ENCODE measurements at regions not wholly inside any gene's neighbourhood (a gene's known extent, or its start where the extent isn't known, plus 50 kb on each side); places are given as distances from the start of the nearest gene placed in this dataset.

- no peaks in the 10 kb centered on the region for H3K27me3 ChIP-seq (ENCODE audit: low read length)
- H2AFZ ChIP-seq (ENCODE audit: low read length) = no peak overlapping the region
- no peaks in the 10 kb centered on the region; the same call in 1 of the 2 replicates for H3K9me3 ChIP-seq (ENCODE audit: low read length)
- no peak overlapping the region for H3K4me3 ChIP-seq (ENCODE audit: low read length)
- H3K4me2 ChIP-seq (ENCODE audit: low read depth, low read length, poor library complexity, severe bottlenecking) = no peak overlapping the region
- no peaks in the 10 kb centered on the region for H3K36me3 ChIP-seq (ENCODE audit: insufficient read depth, low read length)
- H4K20me1 ChIP-seq (ENCODE audit: insufficient read depth, low read depth, low read length) = no peaks in the 10 kb centered on the region
- no peaks in the 10 kb centered on the region for H3K79me2 ChIP-seq (ENCODE audit: low read length)
- H3K4me1 ChIP-seq (ENCODE audit: low read length) = no peaks in the 10 kb centered on the region
- DNase-seq = no peak
- H3K27ac ChIP-seq (ENCODE audit: low read length) = no peak overlapping the region
- H3K9ac ChIP-seq (ENCODE audit: low read length) = no peak overlapping the region
- H3K9me2 ChIP-seq (replicated peaks; ENCODE audit: insufficient read depth, low read length) = no peaks in the 10 kb centered on the region; the same call in 1 of the 2 replicates
Measured at GRCh38 chr3:144624656-144625055, 653.0 kb downstream of the DIPK2A start.

DNA sequence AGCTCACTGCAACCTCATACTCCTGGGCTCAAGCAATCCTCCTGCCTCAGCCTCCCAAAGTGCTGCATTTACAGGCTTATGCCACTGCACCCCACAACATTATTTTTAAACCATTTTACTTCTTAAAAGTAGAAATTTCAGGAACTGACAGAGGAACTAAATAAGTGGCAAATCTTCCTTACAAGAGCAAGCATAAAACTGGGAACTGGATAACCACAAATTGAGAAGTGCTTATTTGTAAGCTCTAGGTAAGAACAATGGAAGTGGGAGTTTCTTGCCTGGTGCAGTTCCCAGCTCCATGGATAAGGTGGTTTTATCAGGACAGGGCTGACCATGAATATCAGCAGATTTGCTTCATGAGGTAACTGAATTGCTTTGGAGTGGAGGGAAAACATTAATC lies 655.2 kb downstream of the DIPK2A start:
- no peaks in the 10 kb centered on the region for H3K36me3 ChIP-seq (ENCODE audit: insufficient read depth, low read length)
- H3K27ac ChIP-seq (ENCODE audit: low read length) = no peak overlapping the region
- no peak overlapping the region for H2AFZ ChIP-seq (ENCODE audit: low read length)
- no peaks in the 10 kb centered on the region for H3K4me1 ChIP-seq (ENCODE audit: low read length)
- H3K9ac ChIP-seq (ENCODE audit: low read length) = no peak overlapping the region
- no peak overlapping the region for H3K4me2 ChIP-seq (ENCODE audit: low read depth, low read length, poor library complexity, severe bottlenecking)
- no peaks in the 10 kb centered on the region for H4K20me1 ChIP-seq (ENCODE audit: insufficient read depth, low read depth, low read length)
- no peak overlapping the region for H3K4me3 ChIP-seq (ENCODE audit: low read length)
- no peak for DNase-seq
- H3K79me2 ChIP-seq (ENCODE audit: low read length) = no peaks in the 10 kb centered on the region
- H3K27me3 ChIP-seq (ENCODE audit: low read length) = no peaks in the 10 kb centered on the region
- H3K9me3 ChIP-seq (ENCODE audit: low read length) = peaks cover 4% of the 10 kb centered on the region
- H3K9me2 ChIP-seq (replicated peaks; ENCODE audit: insufficient read depth, low read length) = no peaks in the 10 kb centered on the region; the same call in 1 of the 2 replicates

DNA sequence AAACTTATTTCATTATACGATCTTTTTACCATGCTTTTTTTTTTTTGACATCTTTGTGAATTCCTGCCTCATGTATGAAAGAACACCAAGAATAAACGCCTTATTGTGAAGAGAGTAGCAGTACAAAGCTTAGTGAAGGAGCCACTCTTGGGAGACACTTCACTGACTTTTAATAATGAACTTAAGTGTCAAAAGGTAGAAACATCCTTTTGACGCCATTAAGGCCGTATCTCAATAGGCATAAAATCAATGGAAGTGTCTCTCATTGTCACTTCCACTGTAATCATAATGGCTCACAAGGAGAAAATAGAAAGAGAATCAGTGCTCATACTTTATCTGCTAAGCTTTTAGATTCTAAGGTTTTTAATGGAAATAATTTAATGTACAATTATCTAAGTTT lies 657.8 kb downstream of the DIPK2A start:
- no peaks in the 10 kb centered on the region; the same call in 1 of the 2 replicates for H3K9me2 ChIP-seq (replicated peaks; ENCODE audit: insufficient read depth, low read length)
- no peaks in the 10 kb centered on the region for H3K4me1 ChIP-seq (ENCODE audit: low read length)
- no peak overlapping the region for H3K9ac ChIP-seq (ENCODE audit: low read length)
- no peak for DNase-seq
- H3K9me3 ChIP-seq (ENCODE audit: low read length) = peaks cover 7% of the 10 kb centered on the region
- H3K27me3 ChIP-seq (ENCODE audit: low read length) = no peaks in the 10 kb centered on the region
- no peak overlapping the region for H3K4me3 ChIP-seq (ENCODE audit: low read length)
- H3K79me2 ChIP-seq (ENCODE audit: low read length) = no peaks in the 10 kb centered on the region
- H4K20me1 ChIP-seq (ENCODE audit: insufficient read depth, low read depth, low read length) = no peaks in the 10 kb centered on the region
- no peak overlapping the region for H2AFZ ChIP-seq (ENCODE audit: low read length)
- H3K36me3 ChIP-seq (ENCODE audit: insufficient read depth, low read length) = no peaks in the 10 kb centered on the region
- H3K27ac ChIP-seq (ENCODE audit: low read length) = no peak overlapping the region
- H3K4me2 ChIP-seq (ENCODE audit: low read depth, low read length, poor library complexity, severe bottlenecking) = no peak overlapping the region

DNA sequence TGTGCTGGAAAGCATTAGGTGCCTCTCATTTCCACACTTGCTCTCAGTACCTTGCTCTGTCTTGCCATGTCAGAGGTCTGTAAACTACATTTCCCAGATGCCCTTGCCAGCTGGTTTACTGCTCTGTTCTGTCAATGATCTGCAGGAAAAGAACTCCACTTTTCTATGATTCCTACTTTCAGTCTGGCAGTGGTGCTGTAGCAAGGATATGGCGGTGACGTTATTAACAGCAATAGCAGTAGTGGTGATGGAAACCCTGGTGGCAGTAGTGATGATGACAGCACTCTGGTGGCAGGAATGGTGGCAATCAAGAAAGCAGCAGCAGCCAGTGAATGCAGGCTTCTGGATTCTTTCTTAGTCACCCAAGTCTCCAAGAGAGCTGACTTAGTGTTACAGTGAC lies 665.2 kb downstream of the DIPK2A start:
- H3K27ac ChIP-seq (ENCODE audit: low read length) = no peak overlapping the region
- no peaks in the 10 kb centered on the region for H4K20me1 ChIP-seq (ENCODE audit: insufficient read depth, low read depth, low read length)
- H2AFZ ChIP-seq (ENCODE audit: low read length) = no peak overlapping the region
- no peak for DNase-seq
- no peak overlapping the region for H3K4me2 ChIP-seq (ENCODE audit: low read depth, low read length, poor library complexity, severe bottlenecking)
- H3K27me3 ChIP-seq (ENCODE audit: low read length) = no peaks in the 10 kb centered on the region
- H3K4me3 ChIP-seq (ENCODE audit: low read length) = no peak overlapping the region
- no peaks in the 10 kb centered on the region for H3K36me3 ChIP-seq (ENCODE audit: insufficient read depth, low read length)
- H3K4me1 ChIP-seq (ENCODE audit: low read length) = no peaks in the 10 kb centered on the region
- no peaks in the 10 kb centered on the region for H3K9me2 ChIP-seq (replicated peaks; ENCODE audit: insufficient read depth, low read length)
- peaks cover 3% of the 10 kb centered on the region; the same call in 1 of the 2 replicates for H3K9me3 ChIP-seq (ENCODE audit: low read length)
- no peaks in the 10 kb centered on the region for H3K79me2 ChIP-seq (ENCODE audit: low read length)
- H3K9ac ChIP-seq (ENCODE audit: low read length) = no peak overlapping the region

GRCh38 chr3:144638009-144638408 lies 666.4 kb downstream of the DIPK2A start:
- H3K27me3 ChIP-seq (ENCODE audit: low read length) = no peaks in the 10 kb centered on the region
- H3K4me2 ChIP-seq (ENCODE audit: low read depth, low read length, poor library complexity, severe bottlenecking) = no peak overlapping the region
- peaks cover 3% of the 10 kb centered on the region; the same call in 1 of the 2 replicates for H3K9me3 ChIP-seq (ENCODE audit: low read length)
- H3K9me2 ChIP-seq (replicated peaks; ENCODE audit: insufficient read depth, low read length) = no peaks in the 10 kb centered on the region
- H3K4me1 ChIP-seq (ENCODE audit: low read length) = no peaks in the 10 kb centered on the region
- H4K20me1 ChIP-seq (ENCODE audit: insufficient read depth, low read depth, low read length) = no peaks in the 10 kb centered on the region
- no peak overlapping the region for H3K9ac ChIP-seq (ENCODE audit: low read length)
- no peak overlapping the region for H3K27ac ChIP-seq (ENCODE audit: low read length)
- no peaks in the 10 kb centered on the region for H3K79me2 ChIP-seq (ENCODE audit: low read length)
- no peaks in the 10 kb centered on the region for H3K36me3 ChIP-seq (ENCODE audit: insufficient read depth, low read length)
- H3K4me3 ChIP-seq (ENCODE audit: low read length) = no peak overlapping the region
- H2AFZ ChIP-seq (ENCODE audit: low read length) = no peak overlapping the region
- DNase-seq = no peak

DNA sequence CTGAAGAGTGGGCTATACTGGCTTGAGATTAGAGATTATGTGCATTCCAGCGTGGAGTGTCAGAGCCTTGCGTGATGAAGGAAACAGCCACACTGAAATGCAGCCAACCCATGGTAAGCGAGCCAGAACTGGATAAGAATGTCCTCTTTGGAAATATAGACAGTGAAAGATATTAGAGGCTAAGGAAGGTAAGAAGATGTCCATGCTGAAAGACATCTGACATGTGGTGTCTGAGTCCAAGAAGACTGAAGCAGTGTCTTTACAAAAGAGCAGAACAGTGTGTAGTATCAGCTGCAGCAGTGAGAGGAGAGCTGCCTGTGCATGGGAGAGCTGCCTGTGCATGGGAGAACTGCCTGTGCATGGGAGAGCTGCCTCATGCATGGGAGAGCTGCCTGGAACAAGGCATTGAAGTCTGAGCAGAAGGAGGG lies 672.2 kb downstream of the DIPK2A start:
- Histone ChIP-seq H3K9me2 (replicated peaks; ENCODE audit: insufficient read depth, low read length) (no peaks in the 10 kb centered on the region), H3K9me3 (ENCODE audit: low read length) (peaks cover 5% of the 10 kb centered on the region; the same call in 1 of the 2 replicates), H3K79me2 (ENCODE audit: low read length) (no peaks in the 10 kb centered on the region), H3K27ac (ENCODE audit: low read length) (no peak overlapping the region), H3K4me2 (ENCODE audit: low read depth, low read length, poor library complexity, severe bottlenecking) (no peak overlapping the region), H3K4me1 (ENCODE audit: low read length) (no peaks in the 10 kb centered on the region), H4K20me1 (ENCODE audit: insufficient read depth, low read depth, low read length) (no peaks in the 10 kb centered on the region), H3K4me3 (ENCODE audit: low read length) (no peak overlapping the region), H2AFZ (ENCODE audit: low read length) (no peak overlapping the region), H3K9ac (ENCODE audit: low read length) (no peak overlapping the region), H3K27me3 (ENCODE audit: low read length) (no peaks in the 10 kb centered on the region), H3K36me3 (ENCODE audit: insufficient read depth, low read length) (no peaks in the 10 kb centered on the region)
- DNase-seq = no peak

DNA sequence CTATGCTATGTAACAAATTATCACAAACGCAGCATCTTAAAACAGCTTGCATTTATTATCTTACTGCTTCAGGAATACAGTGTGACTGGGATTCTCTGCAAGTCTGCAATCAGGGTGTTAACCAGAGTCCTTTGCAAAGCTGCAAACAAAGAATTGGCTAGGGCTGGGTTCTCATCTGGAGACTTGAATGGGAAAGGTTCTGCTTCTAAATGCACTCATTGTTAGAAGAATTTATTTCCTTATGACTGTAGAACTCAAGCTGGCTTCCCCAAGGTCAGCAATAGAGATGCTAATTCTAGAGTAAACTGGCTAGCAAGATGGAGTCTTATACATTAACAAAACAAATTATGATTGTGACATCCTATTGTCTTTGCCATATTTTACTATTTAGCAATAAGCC lies 673.7 kb downstream of the DIPK2A start:
- H3K36me3 ChIP-seq (ENCODE audit: insufficient read depth, low read length) = no peaks in the 10 kb centered on the region

GRCh38 chr3:144650380-144650779 lies 678.8 kb downstream of the DIPK2A start:
- no peaks in the 10 kb centered on the region for H3K9me3 ChIP-seq (ENCODE audit: low read length)
- no peaks in the 10 kb centered on the region for H3K9me2 ChIP-seq (replicated peaks; ENCODE audit: insufficient read depth, low read length)
- H3K9ac ChIP-seq (ENCODE audit: low read length) = no peak overlapping the region
- H2AFZ ChIP-seq (ENCODE audit: low read length) = no peak overlapping the region
- no peaks in the 10 kb centered on the region for H3K79me2 ChIP-seq (ENCODE audit: low read length)
- H3K4me1 ChIP-seq (ENCODE audit: low read length) = no peaks in the 10 kb centered on the region
- no peaks in the 10 kb centered on the region for H4K20me1 ChIP-seq (ENCODE audit: insufficient read depth, low read depth, low read length)
- H3K4me3 ChIP-seq (ENCODE audit: low read length) = no peak overlapping the region
- H3K36me3 ChIP-seq (ENCODE audit: insufficient read depth, low read length) = no peaks in the 10 kb centered on the region
- H3K4me2 ChIP-seq (ENCODE audit: low read depth, low read length, poor library complexity, severe bottlenecking) = no peak overlapping the region
- H3K27ac ChIP-seq (ENCODE audit: low read length) = no peak overlapping the region
- H3K27me3 ChIP-seq (ENCODE audit: low read length) = no peaks in the 10 kb centered on the region
- DNase-seq = no peak

More for the DNA sequence above, 673.7 kb downstream of the DIPK2A start:
- Histone ChIP-seq H3K9ac (ENCODE audit: low read length) (no peak overlapping the region), H3K27me3 (ENCODE audit: low read length) (no peaks in the 10 kb centered on the region), H2AFZ (ENCODE audit: low read length) (no peak overlapping the region), H3K79me2 (ENCODE audit: low read length) (no peaks in the 10 kb centered on the region), H3K9me2 (replicated peaks; ENCODE audit: insufficient read depth, low read length) (no peaks in the 10 kb centered on the region), H3K27ac (ENCODE audit: low read length) (no peak overlapping the region), H4K20me1 (ENCODE audit: insufficient read depth, low read depth, low read length) (no peaks in the 10 kb centered on the region), H3K9me3 (ENCODE audit: low read length) (peaks cover 5% of the 10 kb centered on the region; the same call in 1 of the 2 replicates), H3K4me1 (ENCODE audit: low read length) (no peaks in the 10 kb centered on the region), H3K4me3 (ENCODE audit: low read length) (no peak overlapping the region), H3K4me2 (ENCODE audit: low read depth, low read length, poor library complexity, severe bottlenecking) (no peak overlapping the region)
- DNase-seq = no peak

GRCh38 chr3:144652573-144652972 lies 681.0 kb downstream of the DIPK2A start:
- H3K4me1 ChIP-seq (ENCODE audit: low read length) = no peaks in the 10 kb centered on the region
- H2AFZ ChIP-seq (ENCODE audit: low read length) = no peak overlapping the region
- no peaks in the 10 kb centered on the region for H3K36me3 ChIP-seq (ENCODE audit: insufficient read depth, low read length)
- H3K9me2 ChIP-seq (replicated peaks; ENCODE audit: insufficient read depth, low read length) = no peaks in the 10 kb centered on the region
- H3K4me2 ChIP-seq (ENCODE audit: low read depth, low read length, poor library complexity, severe bottlenecking) = no peak overlapping the region
- no peaks in the 10 kb centered on the region for H4K20me1 ChIP-seq (ENCODE audit: insufficient read depth, low read depth, low read length)
- no peaks in the 10 kb centered on the region for H3K9me3 ChIP-seq (ENCODE audit: low read length)
- no peak overlapping the region for H3K4me3 ChIP-seq (ENCODE audit: low read length)
- DNase-seq = no peak
- H3K27me3 ChIP-seq (ENCODE audit: low read length) = no peaks in the 10 kb centered on the region
- no peak overlapping the region for H3K27ac ChIP-seq (ENCODE audit: low read length)
- H3K9ac ChIP-seq (ENCODE audit: low read length) = no peak overlapping the region
- H3K79me2 ChIP-seq (ENCODE audit: low read length) = no peaks in the 10 kb centered on the region

Measured in Karpas-422 (cell line).